ENCODE measurements at regions not wholly inside any gene's neighbourhood (a gene's known extent, or its start where the extent isn't known, plus 50 kb on each side); places are given as distances from the start of the nearest gene placed in this dataset.
"Not testable (repeated sequence)": the region's sequence is repeated elsewhere in the genome, so short reads cannot be mapped to it uniquely, and the experiment has no call there.

GRCh38 chr12:9413862-9414261 is 193.9 kb downstream of the KLRB1 start:
- DNase-seq (ENCODE audit: low read depth); H3K36me3 ChIP-seq (ENCODE audit: control insufficient read depth, insufficient read depth, low read length); H3K4me3 ChIP-seq (ENCODE audit: low read depth, low read length); POLR2A ChIA-PET; H3K27me3 ChIP-seq (ENCODE audit: control insufficient read depth, insufficient read depth, low read length); CTCF ChIA-PET: not testable (repeated sequence)

DNA sequence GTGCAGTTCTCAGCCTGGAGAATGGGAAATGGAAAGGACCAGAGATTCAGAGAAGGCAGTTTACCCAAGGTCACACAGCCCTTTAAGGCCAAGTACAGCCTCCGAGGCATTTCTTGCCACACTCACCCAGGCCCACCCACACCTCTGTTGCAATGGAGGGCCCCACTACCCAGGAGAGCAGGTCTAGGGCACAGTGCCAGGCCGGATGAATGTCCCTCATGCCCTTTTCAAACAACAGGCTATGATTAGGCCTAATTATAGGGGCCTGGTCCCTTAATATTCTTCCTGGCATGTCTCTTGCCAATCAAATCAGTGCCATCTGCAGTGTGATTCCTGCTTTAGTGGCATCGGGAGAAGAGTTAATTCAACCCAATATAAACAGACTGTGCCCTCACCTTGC is 195.3 kb downstream of the KLRB1 start:
- DNase-seq (ENCODE audit: low read depth); H3K27me3 ChIP-seq (ENCODE audit: control insufficient read depth, insufficient read depth, low read length); H3K4me3 ChIP-seq (ENCODE audit: low read depth, low read length); CTCF ChIA-PET; H3K36me3 ChIP-seq (ENCODE audit: control insufficient read depth, insufficient read depth, low read length); POLR2A ChIA-PET: not testable (repeated sequence)

- CTCF ChIA-PET; DNase-seq (ENCODE audit: low read depth): not testable (repeated sequence)
These were observed 196.0 kb downstream of the KLRB1 start for GRCh38 chr12:9411616-9412268.

GRCh38 chr12:9407425-9407748 is 199.2 kb upstream of the PZP start:
- DNase-seq (ENCODE audit: low read depth); H3K27me3 ChIP-seq (ENCODE audit: control insufficient read depth, insufficient read depth, low read length); H3K4me3 ChIP-seq (ENCODE audit: low read depth, low read length); CTCF ChIA-PET; H3K36me3 ChIP-seq (ENCODE audit: control insufficient read depth, insufficient read depth, low read length); POLR2A ChIA-PET: not testable (repeated sequence)

More at GRCh38 chr12:9411616-9412268, 196.0 kb downstream of the KLRB1 start:
- POLR2A ChIA-PET; H3K36me3 ChIP-seq (ENCODE audit: control insufficient read depth, insufficient read depth, low read length); H3K4me3 ChIP-seq (ENCODE audit: low read depth, low read length); H3K27me3 ChIP-seq (ENCODE audit: control insufficient read depth, insufficient read depth, low read length): not testable (repeated sequence)

DNA sequence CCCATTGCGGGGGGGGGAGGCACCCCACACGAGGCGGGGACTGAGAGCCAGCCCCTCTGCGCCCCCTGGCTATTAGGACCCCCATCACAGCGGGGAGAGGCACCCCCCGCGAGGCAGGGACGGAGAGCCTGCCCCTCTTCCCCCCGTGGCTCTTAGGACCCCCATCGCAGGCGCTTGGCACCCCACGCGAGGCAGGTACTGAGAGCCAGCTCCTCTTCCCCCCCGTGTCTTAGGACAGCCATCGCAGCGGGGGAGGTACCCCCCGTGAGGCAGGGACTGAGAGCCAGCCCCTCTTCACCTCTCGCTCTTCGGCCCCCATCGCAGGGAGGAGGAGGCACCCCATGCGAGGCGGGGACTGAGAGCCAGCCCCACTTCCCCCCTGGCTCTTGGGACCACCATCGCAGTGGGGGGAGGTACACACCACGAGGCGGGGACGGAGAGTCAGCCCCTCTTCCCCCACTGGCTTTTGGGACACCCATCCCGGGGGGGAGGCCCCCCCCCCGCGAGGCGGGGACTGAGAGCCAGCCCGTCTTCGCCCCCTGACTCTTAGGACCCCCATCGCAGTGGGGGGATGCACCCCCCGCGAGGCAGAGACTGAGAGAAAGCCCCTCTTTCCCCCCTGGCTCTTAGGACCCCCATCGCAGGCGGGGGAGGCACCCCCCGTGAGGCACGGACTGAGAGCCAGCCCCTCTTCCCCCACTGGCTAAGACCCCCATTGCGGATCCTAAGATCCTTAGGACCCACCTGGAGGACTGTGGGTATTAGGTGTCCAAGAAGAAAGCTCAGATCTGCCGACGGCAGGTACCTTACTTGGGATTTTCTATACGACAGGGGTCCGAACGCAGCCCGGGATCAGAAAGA is 198.6 kb upstream of the PZP start:
- ChIA-PET POLR2A (no interaction called here), CTCF (no interaction called here)
- H3K36me3 ChIP-seq (ENCODE audit: control insufficient read depth, insufficient read depth, low read length), result no peaks in the 10 kb centered on the region
- no peak for DNase-seq (ENCODE audit: low read depth)
- H3K27me3 ChIP-seq (ENCODE audit: control insufficient read depth, insufficient read depth, low read length), result no peaks in the 10 kb centered on the region
- no peak for TF ChIP-seq CTCF (IDR thresholded peaks at IDR 0.05; ENCODE audit: insufficient read depth, low read depth, low read length)
- no peak overlapping the region for H3K4me3 ChIP-seq (ENCODE audit: low read depth, low read length)

- no peaks in the 10 kb centered on the region for H3K27me3 ChIP-seq (ENCODE audit: control insufficient read depth, insufficient read depth, low read length)
- no peak for DNase-seq (ENCODE audit: low read depth)
- no peak overlapping the region for H3K4me3 ChIP-seq (ENCODE audit: low read depth, low read length)
- ChIA-PET POLR2A (no interaction called here), CTCF (no interaction called here)
- no peak for TF ChIP-seq CTCF (IDR thresholded peaks at IDR 0.05; ENCODE audit: insufficient read depth, low read depth, low read length)
- H3K36me3 ChIP-seq (ENCODE audit: control insufficient read depth, insufficient read depth, low read length), result no peaks in the 10 kb centered on the region
These were observed 197.8 kb upstream of the PZP start for GRCh38 chr12:9405886-9406563.

- no peak for DNase-seq (ENCODE audit: low read depth)
- Histone ChIP-seq H3K27me3 (ENCODE audit: control insufficient read depth, insufficient read depth, low read length) (no peaks in the 10 kb centered on the region), H3K4me3 (ENCODE audit: low read depth, low read length) (no peak overlapping the region), H3K36me3 (ENCODE audit: control insufficient read depth, insufficient read depth, low read length) (no peaks in the 10 kb centered on the region)
- TF ChIP-seq CTCF (IDR thresholded peaks at IDR 0.05; ENCODE audit: insufficient read depth, low read depth, low read length), result no peak
- ChIA-PET CTCF (no interaction called here), POLR2A (no interaction called here)
These were observed 196.5 kb upstream of the PZP start for GRCh38 chr12:9404469-9405260.
